GM12892 (cell line): ENCODE measurements at regions not wholly inside any gene's neighbourhood (a gene's known extent, or its start where the extent isn't known, plus 50 kb on each side); places are given as distances from the start of the nearest gene placed in this dataset.

Experiments used
- POLR2A ChIP-seq: IDR thresholded peaks from 2 replicates; pipeline ENCODE4 v1.6.1; 2011; ENCODE audit warnings: low read depth, low read length, control low read depth
- POLR2AphosphoS5 ChIP-seq: IDR thresholded peaks from 2 replicates; pipeline ENCODE4 v1.6.1; 2011; ENCODE audit warnings: low read depth, low read length, control low read depth
- TAF1 ChIP-seq: IDR thresholded peaks from 2 replicates; pipeline ENCODE4 v1.6.1; 2011; ENCODE audit warnings: low read depth, mild to moderate bottlenecking, control low read depth, low read length, borderline replicate concordance

- TF ChIP-seq TAF1 = no peak
- TF ChIP-seq POLR2A = no peak
- no peak for TF ChIP-seq POLR2AphosphoS5
Measured at GRCh38 chr17:83193336-83194185, 114.2 kb downstream of the METRNL start.
